ENCODE measurements at regions not wholly inside any gene's neighbourhood (a gene's known extent, or its start where the extent isn't known, plus 50 kb on each side); places are given as distances from the start of the nearest gene placed in this dataset.

DNA sequence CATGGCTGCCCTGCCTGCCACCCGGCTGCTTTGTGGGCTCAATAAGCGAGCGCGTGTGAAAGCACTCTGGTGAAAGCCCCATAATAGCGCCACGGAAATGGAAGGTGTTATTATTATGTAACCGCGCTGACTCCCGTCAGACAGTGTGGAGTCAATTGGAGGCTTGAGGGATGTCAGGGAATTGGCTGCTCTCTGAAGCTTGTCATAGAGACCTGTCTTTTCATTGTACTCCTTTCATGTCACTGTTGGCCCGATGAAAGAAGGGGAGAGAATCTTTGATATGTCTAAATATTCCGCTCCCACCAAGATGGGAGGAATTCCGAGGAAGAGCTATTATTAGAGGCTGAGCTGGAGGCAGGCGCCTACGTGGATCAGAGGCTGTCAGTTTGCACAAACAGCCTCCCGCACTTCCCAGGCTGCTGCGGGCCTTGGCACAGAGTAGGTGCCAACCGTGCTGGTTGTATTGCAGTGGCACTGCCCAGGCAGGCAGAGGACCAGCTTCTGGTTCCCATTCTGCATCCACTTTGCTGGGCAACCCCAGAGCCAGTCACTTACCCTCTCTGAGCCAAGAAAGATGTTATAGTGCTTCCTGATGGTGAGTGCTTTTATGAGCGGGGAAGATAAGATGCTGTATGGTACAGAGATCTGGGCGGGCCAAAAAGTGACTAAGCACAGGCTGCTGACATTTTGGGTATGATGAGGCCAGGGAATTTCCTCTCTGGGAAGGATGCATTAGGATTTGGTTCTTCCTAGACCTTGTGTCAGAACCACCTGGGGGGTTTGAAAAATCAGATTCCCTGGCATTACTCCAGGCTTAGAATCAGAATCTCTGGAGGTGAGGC lies 151.4 kb downstream of the RPS24 start:
- no peak for DNase-seq (ENCODE audit: low spot score)

DNA sequence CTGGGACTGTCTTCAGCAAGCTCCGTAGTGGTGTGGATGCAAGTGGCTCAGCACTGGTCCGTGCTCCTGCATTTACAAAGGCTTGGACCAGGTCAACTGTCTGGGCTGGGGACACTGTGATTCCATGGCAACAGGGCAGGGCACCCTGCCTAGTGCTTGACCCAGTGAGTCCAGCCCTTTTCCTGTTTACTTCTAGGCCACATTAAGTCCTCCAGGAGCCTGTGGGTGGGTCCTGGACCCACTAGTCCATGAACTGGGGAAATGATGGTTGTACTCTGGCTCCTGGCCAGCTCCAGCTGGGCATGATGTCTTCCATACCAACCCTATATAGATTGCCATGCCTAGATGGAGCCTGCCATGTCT lies 152.0 kb downstream of the RPS24 start:
- DNase-seq (ENCODE audit: low spot score) = no peak

DNA sequence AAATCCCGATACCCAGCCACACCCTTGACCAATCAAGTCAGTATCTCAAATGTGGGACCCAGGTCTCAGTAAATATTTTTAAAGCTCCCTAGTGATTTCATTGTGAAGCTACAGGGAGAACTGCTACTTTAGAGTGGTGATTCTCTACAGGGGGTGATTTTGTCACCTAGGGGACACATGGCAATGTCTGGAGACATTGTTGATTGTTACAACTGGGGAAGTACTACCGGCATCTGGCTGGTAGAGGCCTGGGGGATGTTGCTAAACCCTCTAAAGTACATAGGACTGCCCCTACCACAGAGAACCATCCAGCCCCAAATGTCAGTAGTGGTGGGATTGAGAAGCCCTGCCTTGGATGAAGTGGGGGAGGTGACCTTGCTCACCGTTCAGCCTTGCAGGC lies 152.9 kb downstream of the RPS24 start:
- DNase-seq (ENCODE audit: low spot score) = no peak

DNA sequence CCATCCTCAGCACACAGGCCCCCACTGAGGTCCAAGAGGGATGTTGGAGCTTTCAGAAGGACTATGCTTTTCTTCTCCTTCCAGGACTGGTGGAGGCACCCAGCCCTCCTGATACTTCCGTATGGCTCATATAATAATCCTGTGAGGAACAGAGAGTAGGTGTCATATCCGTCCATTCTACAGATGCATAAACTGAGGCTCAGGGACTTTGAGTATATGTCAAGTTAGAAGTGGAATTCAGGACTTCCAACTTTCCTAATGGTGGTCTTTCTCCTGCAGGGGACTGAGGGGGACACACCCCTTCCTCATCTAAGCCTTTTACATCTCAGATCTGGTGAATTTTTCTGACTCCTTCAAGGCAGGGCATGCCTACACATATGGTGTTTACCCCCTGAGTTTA lies 153.7 kb downstream of the RPS24 start:
- DNase-seq (ENCODE audit: low spot score) = no peak

DNA sequence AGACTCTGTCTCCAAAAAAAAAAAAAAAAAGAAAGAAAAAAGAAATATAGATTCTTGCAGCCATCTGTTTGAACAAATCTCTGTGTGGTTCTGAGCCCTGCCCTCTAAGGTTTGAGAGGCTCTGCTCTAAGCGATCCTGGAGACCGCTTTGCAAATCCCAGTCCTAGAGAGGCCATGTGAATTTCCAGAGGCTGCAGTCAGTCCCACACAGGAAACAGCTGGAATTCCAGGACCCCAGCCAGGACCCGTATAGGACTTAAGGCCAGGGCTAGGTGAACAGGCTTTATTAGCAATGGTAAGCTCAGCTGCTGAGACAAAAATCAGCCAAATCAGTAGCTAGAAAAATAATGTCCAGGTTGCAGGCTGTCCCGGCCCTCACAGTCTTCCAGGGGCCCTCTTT lies 154.8 kb downstream of the RPS24 start:
- DNase-seq (ENCODE audit: low spot score) = no peak

DNA sequence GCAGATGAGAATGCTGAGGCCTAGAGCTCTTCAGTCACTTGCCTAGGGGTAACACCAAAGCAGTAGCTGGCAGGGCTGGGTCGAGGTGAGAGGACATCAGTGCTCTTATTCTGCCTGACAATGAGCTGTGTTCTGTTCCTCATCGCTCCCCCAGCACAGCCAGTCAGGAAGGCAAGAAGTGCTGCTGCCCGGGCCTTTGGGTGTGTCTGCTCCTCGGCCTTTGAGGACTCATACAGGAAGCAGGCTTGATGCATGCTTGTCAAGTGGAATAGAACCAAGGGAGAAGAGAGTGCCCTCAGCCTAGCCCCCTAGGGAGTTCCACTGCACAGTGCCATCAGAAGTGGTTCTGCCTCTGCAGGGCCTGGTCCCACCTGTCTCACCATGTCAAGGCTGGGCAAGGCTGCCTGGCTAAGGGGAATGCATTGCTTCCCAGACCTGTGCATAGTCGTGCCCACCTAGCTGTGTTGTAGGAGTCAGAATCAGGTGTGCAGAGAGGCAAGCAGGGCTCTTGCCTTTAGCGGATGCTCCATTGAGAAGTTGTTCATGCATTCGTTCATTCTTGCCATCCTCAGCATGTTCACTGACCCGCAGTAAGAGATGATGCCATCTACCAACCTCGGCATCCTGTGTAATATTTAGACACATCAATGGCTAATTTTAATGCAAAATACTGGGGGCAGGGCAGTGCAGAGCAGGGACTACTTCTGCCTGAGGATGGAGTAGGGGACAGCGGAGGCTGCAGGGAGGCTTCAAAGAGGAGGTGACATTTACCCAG lies 156.6 kb downstream of the RPS24 start:
- no peak for DNase-seq (ENCODE audit: low spot score)

DNA sequence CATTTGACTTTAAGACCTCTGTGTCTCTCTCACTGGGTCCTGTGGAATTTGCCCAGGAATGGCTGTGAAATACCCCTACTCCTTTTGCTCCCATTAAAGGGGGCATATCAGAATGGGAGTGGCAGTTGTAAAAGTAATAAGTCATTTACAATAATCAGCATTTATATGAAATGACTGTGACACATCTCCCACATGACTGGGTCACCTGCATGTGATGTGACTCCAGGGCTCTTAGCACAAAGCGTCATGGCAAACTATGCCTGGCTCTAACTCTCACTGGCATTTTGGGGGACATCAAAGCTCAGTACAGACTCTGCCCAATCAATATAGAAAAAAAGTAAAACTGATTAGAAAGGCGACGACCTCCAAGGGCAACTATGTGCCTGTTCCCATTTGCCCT lies 157.6 kb downstream of the RPS24 start:
- DNase-seq (ENCODE audit: low spot score) = no peak

DNA sequence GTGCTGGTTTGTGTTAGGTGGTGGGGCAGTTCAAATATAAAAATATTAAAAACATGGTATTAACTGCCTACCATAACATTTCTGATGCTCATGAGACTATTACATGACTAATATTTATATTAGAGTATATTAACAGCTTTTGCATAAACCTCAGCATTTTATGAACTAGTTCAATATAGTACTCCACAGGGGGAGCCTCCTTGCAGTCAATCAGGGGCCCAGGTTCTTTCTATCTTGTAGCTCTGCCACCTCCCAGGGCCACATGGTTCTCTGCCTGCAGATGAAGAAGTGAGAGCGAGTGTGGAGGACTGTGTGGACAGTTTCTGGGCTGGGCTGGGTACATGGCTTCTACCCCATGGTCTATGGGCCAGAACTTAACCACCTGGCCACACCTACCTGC lies 159.5 kb downstream of the RPS24 start:
- no peak for DNase-seq (ENCODE audit: low spot score)

DNA sequence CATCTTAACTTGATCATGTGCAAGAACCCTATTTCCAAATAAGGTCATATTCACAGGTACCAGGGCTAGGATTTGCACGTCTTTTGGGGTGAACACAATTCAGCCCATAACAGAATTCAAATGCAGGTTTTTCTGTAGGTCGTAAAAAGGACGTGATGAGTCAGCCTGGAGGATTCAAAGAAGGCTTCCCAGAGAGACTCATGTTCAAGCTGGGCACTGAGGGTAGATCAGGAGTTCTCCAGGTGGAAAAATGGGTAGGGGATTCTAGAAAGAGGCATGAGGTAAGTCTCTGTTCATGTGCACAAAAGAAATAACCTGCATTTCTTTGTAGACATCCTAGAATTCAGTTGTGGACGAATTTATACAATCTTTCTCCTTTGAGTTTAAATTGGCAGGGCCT lies 160.4 kb downstream of the RPS24 start:
- DNase-seq (ENCODE audit: low spot score) = no peak

DNA sequence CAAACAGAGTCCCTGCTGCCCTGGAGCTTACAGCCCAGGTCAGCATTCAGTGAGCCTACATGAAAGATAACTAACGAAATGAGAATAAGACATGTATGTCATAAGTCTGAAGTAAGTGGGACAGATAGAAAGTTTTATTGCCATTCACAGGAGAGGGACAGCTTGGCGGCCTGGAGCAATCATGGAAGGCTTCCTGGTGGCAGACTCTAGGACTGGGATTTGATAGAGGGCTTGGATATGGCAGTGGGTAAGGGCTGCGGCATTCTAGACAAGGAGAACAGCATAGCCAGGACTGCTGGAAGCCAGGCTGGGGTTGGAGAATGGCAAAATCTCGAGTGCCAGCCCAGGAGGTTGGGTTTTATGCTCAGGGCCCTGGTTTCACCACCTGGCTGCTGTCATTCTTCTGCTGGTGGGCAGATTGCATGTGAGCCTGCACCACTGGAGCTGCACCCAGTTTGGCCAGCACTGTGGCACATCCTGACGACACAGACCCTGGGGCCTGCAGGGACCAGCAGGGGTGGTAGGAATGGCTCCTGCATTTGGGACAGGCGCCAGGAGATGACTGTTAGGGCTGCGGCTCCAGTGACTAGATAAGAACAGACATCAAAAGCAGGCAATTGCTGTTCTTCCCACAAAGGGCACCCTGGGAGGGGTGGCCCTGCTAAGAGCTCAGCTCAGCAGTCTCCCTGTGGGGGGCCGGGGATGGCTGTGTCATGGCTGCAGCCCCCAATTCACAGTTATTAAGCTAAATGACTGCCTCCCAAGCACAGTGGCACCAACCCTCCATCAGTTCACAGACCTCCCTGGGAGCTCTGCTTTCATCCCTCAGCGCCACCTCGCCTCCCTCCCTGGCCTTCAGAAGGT lies 161.1 kb downstream of the RPS24 start:
- DNase-seq (ENCODE audit: low spot score) = no peak

DNA sequence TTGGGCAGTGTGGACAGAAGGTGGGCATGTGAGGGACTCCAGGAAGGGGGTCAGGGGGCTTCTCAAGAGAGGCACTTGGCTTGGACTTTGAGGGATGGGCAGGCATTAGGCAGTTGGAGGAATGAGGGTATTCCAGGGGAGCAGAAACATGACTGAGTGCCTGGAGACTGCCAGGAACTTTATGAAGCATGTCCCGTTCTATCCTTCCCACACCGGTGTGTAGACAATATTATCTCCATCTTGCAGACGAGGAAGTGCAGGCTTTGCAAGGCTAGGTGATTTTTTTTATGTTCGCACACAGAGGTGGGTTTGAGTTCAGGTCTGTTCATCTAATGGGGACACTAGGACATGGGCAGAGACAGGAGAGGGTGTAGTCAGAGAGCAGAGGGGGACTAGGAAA lies 162.7 kb downstream of the RPS24 start:
- no peak for DNase-seq (ENCODE audit: low spot score)

DNA sequence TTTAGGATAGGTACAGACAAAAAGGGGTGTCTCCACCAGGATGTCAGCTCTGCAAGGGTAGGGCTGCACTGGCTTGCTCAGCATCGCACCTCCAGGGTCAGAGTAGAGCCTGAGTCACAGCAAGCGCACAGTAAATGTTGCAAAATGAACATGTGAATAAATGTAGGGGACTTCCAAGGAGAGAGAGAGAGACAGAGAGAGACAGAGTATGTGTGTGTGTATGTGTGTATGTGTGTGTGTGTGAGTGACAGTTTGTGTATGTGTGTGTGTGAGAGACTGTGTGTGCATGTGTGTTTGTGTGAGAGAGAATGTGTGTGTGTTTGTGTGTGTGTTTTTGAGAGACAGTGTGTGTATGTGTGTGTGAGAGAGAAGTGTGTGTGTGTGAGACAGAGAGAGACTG lies 163.3 kb downstream of the RPS24 start:
- no peak for DNase-seq (ENCODE audit: low spot score)

DNA sequence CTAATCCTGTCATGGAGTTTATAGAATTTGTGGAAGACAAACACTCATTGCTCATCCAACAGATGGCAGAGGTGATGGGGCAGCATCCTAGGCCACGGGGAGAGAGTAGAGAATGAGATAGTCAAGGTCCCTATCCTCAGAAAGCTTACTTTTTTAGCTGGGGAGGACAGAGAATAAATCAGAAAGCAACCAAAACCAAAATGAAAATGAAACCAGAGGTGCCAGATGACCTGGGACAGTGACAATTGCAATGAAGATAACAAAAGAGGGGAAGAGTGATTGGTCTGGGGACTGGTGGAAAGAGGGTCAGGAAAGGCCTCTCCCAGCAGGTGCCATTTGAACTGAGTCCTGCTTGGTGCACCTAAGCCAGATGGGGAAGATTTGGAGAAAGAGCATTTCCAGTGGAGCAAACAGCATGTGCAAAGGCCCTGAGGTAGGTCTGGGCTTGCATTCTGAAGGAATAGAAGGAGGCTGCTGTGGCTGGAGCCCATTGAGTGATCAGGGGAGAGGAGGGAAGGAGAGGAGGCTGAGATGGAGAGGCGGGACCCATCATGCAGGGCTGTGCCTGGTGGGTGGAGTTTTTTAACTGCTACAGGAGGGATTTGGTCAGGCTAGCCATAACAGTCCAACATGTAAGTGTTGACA lies 164.1 kb downstream of the RPS24 start:
- no peak for DNase-seq (ENCODE audit: low spot score)

DNA sequence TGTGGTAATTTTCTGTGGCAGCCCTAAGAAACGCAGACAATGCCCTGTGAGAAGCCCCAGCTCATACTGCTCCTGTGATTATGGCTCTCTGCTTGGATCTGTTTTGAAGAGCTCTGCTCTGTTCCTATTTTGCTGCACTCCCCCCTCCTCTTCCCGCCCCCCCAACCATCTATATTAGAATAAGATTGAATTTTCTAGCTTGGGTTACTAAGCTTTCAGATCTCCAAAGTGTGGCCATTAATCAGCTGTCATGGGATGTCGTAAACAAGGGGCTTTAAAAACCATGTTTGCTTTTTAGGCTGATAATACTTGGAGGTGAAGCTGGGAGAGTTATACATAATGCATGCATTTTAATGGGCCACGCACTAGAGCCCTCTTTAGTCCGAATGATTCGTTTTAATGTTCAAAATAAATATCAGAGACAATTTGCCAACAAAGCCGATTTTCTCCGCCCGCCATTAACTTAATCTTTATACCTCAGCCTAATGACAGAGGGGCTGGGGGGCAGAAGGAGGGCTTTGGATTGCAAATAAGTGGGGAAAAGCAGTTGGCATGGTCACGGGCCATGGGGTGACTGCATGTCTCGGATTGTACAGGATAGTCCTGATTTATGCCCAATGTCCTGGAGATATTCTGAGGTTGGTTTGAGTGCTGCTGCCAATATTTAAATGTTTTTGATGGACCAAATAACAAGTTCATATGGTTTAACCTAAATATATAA lies 165.5 kb downstream of the RPS24 start:
- DNase-seq (ENCODE audit: low spot score) = no peak

DNA sequence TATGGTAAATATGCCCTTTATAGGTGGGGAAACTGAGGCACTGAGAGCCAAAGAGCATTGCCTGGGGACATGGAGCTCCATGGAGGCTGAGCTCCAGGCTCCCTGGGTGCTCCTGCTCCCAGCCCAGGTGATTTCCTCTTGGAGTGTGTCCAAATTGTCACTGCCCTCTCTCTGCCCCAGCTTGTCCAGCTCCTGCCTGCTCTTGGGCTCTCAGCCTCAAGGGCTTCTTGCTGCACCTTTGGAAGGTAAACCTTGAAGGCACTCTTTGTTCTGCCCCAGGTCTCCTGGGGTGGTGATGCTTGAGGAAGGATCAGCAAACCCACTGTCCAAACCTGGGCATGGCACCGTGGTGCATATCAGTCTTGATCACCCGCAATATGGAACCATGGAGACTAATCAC lies 166.1 kb downstream of the RPS24 start:
- no peak for DNase-seq (ENCODE audit: low spot score)

DNA sequence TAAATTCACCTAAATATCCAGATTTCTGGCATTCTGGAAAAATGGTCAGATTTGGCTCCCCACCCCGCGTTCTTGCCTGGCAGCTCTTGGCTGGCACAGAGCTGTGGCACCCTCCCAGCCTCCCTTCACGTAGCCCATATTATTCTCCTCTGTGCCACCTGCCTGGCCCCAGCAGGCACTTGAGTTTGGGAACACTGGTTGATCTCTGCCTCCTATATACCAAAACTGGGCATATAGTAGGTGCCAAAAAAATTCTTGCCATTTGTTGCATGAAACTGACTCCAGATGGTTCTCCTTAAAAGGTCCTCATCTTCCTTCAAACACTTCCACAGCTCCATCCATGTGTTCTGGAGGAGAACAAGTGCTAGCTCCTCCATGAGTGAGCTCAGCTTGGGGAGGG lies 167.0 kb downstream of the RPS24 start:
- no peak for DNase-seq (ENCODE audit: low spot score)

DNA sequence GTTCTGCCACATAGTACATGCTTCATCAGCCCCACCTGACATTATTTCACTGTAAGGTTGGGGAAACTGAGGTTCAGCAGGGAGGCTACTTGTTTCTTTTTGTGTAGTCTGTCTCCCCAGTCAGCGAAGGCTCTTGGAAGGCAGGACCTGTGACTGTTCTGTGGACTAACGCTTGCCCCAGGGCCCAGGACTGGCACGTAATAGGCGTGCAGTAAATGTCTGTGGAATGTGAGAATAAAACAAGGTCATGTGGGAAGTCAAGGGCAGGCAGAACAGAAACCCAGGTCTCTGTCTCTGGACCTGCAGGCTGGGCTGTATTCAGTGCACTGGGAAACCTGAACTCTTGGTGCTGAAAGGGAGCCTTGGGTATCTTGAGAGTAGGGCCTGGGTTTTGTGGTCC lies 168.7 kb downstream of the RPS24 start:
- no peak for DNase-seq (ENCODE audit: low spot score)

DNA sequence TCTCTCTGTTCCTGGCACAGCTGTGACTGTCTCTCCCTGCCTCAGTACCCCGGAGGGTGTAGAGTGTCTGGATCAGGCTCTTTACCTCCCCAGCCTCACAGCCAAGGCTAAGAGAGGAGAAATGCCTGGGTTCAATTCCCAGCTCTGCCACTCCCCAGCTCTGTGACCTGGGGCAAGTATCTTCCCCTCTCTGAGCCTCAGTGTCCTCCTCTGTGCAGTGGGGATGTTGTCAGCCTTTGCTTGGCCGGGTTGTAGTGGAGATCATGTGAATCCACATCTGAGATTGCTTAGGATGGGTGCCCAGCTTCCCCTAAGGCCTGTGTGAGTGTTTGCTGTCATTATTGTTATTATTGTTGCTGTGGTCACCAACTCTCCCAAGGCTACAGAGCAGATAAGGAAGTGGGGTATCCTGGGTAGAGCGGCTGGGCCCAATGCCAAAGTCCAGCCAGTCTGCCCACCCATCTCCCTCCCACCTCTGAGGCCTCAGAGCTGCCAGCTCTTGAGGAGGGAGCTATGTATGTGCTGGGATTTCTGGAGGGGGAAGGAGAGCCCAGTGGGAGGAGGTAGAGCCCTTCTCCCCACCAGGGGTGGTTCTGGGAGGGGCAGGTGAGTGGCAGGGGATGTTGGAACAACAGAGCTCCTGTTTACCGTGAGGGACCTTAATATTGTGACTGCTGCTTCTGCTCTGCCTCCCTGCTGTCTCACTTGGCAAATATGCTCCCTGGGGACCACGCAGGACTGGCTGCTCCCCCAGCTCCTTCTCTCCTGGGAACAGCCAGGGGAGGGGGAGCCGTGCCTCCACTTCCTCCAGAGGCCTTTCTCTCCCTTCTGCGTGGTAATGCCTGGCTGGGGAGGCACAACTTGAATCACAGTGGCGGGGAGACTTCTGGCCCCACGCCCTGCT lies 170.5 kb downstream of the RPS24 start:
- no peak for DNase-seq (ENCODE audit: low spot score)

DNA sequence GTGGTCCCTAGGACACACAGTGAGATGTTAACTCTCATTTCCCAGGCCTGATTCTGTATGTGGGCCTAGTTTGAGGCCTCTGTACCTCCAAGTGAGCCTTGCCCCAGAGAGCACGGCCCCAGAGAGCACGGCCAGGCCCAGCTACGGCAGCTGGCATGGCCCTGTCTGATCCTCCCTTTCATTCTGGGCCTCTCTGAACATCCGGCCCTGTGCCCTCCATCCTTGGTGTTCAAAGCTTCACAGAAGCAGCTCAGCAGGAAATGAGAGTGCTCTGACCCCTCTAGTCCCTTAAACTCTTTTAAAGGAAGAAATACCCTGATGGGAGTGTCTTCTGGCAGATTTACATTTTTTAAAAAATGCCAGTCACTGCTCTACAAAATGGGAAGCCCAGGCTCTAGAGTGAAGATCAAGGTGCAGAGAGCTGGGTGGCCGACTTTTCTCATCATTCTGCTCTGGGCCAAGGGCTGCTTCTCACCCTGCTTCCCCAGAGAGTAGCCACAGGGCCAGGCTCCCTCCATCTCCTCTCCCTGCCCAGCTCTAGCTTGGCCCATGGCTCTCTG lies 171.9 kb downstream of the RPS24 start:
- DNase-seq (ENCODE audit: low spot score) = no peak
